Brain microvascular endothelial cell (primary cell): ENCODE measurements at regions not wholly inside any gene's neighbourhood (a gene's known extent, or its start where the extent isn't known, plus 50 kb on each side); places are given as distances from the start of the nearest gene placed in this dataset.

Experiments used
- DNase-seq: peaks from one replicate; pipeline ENCODE4 v3.0.0-alpha.2; 2020
- H3K27ac ChIP-seq: fragments of 250-450 bp; sonication (Bioruptor Pico); 2 replicates; pipeline ENCODE4 v1.5.1; 2020; ENCODE audit warnings: mild to moderate bottlenecking, moderate library complexity
- H3K27me3 ChIP-seq: fragments of 250-450 bp; sonication (Bioruptor Pico); replicated peaks from 2 replicates; pipeline ENCODE4 v1.5.1; 2020; ENCODE audit warnings: mild to moderate bottlenecking
- H3K36me3 ChIP-seq: fragments of 250-450 bp; sonication (Bioruptor Pico); replicated peaks from 2 replicates; pipeline ENCODE4 v1.5.1; 2020; ENCODE audit warnings: mild to moderate bottlenecking
- H3K4me3 ChIP-seq: 2 replicates; pipeline ENCODE4 v1.5.1; 2011; ENCODE audit warnings: low read depth, mild to moderate bottlenecking, control low read depth, low read length, moderate library complexity
- in situ Hi-C: cut with HindIII; loops from 2 replicates; pipeline ENCODE4 v1.10.0; 2017; ENCODE audit warnings: low sequenced_read_pairs, low pct_ligation_motif_present
- TF ChIP-seq, protein P1 (sequence below): IDR thresholded peaks from 2 replicates; pipeline ENCODE4 v1.5.1; 2011; ENCODE audit warnings: low read depth, mild to moderate bottlenecking, moderate library complexity, low read length, control low read depth, inconsistent platforms; ENCODE audit errors: missing control alignments

DNA sequence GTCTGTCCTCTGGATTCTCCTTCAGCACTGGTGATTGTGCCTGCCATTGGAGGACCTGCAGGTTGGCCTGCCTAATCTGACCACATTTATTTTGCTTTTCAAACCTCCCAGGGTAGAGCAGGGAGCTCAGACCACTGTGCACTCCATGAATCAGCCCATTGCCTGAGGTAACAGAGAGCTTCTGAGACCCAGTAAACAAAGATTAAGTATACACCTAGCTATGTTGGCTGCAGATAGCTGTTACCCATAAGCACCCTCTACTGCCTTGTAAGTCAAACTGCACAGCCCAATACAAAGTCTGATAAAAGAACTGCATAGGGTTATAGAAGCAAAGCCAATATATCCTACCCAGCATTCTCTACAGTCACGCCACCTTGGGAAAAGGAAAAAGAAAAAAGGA lies 338.7 kb downstream of the HTR1B start:
- in situ Hi-C loops = no loop called here
- TF ChIP-seq, protein P1, sequence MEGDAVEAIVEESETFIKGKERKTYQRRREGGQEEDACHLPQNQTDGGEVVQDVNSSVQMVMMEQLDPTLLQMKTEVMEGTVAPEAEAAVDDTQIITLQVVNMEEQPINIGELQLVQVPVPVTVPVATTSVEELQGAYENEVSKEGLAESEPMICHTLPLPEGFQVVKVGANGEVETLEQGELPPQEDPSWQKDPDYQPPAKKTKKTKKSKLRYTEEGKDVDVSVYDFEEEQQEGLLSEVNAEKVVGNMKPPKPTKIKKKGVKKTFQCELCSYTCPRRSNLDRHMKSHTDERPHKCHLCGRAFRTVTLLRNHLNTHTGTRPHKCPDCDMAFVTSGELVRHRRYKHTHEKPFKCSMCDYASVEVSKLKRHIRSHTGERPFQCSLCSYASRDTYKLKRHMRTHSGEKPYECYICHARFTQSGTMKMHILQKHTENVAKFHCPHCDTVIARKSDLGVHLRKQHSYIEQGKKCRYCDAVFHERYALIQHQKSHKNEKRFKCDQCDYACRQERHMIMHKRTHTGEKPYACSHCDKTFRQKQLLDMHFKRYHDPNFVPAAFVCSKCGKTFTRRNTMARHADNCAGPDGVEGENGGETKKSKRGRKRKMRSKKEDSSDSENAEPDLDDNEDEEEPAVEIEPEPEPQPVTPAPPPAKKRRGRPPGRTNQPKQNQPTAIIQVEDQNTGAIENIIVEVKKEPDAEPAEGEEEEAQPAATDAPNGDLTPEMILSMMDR = peak; percentile 46
- H3K27ac ChIP-seq = no peak overlapping the region
- H3K4me3 ChIP-seq = no peak overlapping the region
- peak; percentile 15 for DNase-seq
- no peaks in the 10 kb centered on the region for H3K36me3 ChIP-seq
- H3K27me3 ChIP-seq = no peaks in the 10 kb centered on the region

DNA sequence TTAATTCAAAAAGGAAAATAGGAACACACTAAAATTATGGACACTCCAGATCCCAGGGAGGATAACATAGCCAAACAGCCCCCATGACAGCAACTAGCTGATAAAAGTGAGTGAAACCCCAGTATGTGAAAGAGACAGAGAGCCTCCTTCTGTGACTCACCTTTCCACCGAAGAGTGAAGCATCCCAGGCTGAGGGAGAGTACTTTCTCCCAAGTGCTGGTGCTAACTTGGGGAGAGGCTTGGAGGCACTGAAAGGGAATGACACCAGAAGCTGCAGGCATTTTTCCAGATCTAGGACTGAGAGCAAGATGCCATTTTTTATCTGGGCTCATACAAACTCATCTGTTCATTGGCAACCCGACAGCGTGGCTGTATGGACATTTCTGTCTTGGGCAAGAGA lies 339.8 kb downstream of the HTR1B start:
- Histone ChIP-seq H3K27me3 (no peaks in the 10 kb centered on the region), H3K27ac (no peak overlapping the region), H3K4me3 (no peak overlapping the region), H3K36me3 (no peaks in the 10 kb centered on the region)
- in situ Hi-C loops = no loop called here
- TF ChIP-seq, protein P1 = no peak
- DNase-seq = no peak

DNA sequence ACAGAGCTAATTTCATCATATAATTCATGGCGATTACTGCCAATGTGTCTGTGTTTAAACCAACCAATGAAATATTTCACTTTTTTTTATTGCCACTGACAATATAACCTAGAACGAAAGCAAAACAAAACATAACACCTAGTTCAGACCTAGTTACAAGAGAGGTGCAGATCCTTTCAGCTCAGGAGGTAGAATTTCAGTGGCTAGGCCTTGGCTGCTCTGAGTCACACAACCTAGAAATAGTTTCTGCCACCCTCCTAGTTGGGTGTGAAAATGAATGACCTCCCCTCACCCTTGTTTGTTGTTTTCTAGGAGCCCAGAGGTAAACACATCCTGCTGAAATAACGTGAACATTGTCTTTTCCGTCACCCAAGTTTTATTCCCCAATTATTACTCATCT lies 356.3 kb downstream of the HTR1B start:
- Histone ChIP-seq H3K4me3 (no peak overlapping the region), H3K27ac (no peak overlapping the region), H3K36me3 (no peaks in the 10 kb centered on the region), H3K27me3 (no peaks in the 10 kb centered on the region)
- TF ChIP-seq, protein P1 = no peak
- no peak for DNase-seq
- in situ Hi-C loops = no loop called here

DNA sequence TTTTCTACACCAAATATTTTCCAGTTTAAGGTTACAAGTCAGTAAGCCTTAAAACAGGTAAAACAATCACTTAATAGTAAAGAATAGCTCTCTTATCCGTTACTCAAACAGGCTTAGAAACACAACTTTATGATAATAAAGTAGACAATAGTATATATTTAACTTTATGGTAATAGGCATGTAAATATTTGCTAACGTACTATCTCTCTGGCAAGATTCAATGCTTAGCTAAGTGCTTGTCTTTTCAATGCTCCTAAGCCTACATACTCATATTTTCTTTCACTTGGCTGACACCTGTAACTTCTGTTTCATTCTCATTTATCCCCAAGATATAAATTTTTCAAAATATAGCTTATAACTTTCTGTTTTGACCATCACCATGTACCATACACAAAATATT lies 358.2 kb downstream of the HTR1B start:
- Histone ChIP-seq H3K27me3 (no peaks in the 10 kb centered on the region), H3K4me3 (no peak overlapping the region), H3K27ac (no peak overlapping the region), H3K36me3 (no peaks in the 10 kb centered on the region)
- no peak for DNase-seq
- TF ChIP-seq, protein P1 = no peak
- in situ Hi-C loops = no loop called here

DNA sequence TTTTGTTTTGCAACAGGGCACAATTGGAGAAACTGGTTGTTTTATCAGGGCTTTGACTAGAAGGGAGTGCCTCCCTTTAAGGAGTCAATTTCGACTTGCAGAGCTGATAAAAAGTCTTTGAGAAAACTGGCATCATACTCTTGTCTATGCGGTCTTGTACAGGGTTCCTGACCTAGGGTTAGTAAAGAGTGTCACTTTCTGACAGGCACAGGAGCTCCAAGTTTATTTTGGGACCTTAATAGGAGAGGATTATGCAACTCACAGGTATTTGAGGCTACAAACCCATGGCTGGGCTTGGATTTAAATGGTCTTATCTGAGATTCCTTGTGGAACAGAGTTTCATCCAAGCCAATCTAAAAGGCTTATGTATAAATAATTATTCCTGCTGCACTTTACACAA lies 365.4 kb downstream of the HTR1B start:
- H3K4me3 ChIP-seq = no peak overlapping the region
- no peaks in the 10 kb centered on the region for H3K36me3 ChIP-seq
- in situ Hi-C loops = no loop called here
- TF ChIP-seq, protein P1 = no peak
- H3K27me3 ChIP-seq = no peaks in the 10 kb centered on the region
- DNase-seq = no peak
- H3K27ac ChIP-seq = no peak overlapping the region

- Histone ChIP-seq H3K27ac (no peak overlapping the region), H3K27me3 (no peaks in the 10 kb centered on the region), H3K36me3 (no peaks in the 10 kb centered on the region), H3K4me3 (no peak overlapping the region)
- in situ Hi-C loops = no loop called here
- DNase-seq = no peak
- TF ChIP-seq, protein P1 = no peak
Measured at GRCh38 chr6:77095936-77096627, 367.2 kb downstream of the HTR1B start.
